ENCODE measurements at regions not wholly inside any gene's neighbourhood (a gene's known extent, or its start where the extent isn't known, plus 50 kb on each side); places are given as distances from the start of the nearest gene placed in this dataset.

DNA sequence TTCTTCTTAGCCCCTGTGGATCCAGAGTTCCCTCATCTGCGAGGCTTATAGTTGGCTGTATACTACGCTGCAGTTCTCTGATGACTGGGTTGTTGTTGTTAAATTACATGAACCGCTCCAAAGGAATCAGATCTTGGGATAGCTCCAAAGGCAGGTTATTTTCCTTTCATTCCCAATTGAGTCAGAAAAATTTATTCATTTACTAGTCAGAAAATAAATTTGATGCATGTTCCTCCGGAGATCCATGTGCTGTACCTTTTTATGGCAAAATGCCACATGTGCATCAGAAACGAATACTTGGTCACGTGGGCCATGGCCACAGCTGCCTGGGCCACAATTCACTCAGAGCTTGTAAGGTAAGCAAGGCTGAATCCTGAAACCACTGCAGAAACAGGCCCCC, 304.0 kb downstream of the NR2F1-AS1 start:
- no peak for DNase-seq (ENCODE audit: low read depth in 2 of 2)

DNA sequence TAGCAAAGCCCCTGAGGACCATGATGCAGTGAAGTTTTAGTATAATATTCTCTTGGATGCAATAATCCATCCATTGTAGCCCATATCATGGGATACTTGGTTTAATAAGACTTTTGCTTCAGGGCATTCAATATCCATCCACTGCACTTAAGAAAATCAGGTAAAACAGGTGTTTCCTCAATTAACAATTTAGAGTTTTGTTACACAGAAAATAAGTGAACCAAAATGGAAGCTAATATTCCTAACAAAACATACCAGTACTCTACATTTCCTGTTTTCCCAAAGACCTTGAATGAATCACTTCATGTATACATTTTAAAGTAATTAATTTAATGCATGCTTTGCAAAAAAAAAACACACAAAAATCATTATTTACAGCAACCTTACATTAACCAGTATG, 305.6 kb downstream of the NR2F1-AS1 start:
- DNase-seq (ENCODE audit: low read depth in 2 of 2) = no peak

DNA sequence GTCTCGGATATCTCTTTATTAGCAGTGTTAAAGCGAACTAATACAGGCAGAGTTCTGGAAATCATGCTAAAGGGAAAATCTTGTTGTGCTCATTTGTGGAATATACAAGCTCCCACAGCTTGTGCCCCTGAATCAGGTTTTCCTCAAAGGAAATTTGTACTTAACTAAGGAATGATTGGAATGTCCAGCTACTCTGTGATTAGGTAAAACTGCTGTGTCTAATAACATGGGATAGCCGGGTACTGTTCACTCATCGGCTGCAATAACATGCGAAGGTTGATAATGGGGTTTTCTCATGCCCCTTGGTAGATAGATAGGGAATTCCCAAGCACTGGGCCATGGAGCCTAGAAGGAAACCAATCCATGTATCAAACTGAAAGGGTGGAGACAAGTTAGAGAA, 306.7 kb downstream of the NR2F1-AS1 start:
- DNase-seq (ENCODE audit: low read depth in 2 of 2) = peak; percentile 90 to 96

DNA sequence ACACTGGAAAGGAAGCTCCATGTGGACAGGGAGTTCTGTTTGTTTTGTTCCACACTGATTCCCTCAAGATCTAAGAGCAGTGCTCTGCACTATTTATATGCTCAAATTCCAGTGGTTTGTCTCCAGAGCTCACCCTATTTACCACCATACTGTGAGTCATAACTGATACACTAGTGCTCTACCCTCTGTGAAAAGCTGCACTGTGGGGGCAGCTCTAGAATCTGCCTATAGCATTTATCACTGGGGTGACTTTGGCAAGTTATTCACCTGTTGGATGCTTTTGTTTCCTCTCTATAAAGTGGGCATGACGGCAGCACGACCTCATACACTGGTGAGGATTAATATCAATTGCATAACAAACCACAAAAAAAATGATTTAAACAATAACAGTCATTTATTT, 307.8 kb downstream of the NR2F1-AS1 start:
- DNase-seq (ENCODE audit: low read depth in 2 of 2) = peak in 1 of 2 donors; percentile 53

DNA sequence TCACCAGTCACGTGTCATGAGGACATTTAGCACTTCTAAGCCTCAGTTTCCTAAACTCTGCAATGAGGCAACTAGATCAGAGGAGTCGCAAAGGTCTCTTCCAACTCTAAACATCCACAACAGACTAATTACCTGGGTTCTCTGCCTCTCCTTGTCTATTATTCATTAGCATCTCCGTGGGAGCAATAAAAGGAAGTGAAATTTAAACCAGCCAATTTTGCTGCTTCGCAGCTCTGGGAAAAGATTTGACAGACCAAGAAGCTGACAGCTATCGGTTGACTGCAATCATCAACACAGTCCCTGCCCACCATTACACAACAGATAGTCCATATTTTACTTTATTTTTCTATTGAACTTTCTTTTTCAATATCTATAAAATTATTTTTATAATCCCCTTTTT, 308.9 kb downstream of the NR2F1-AS1 start:
- DNase-seq (ENCODE audit: low read depth in 2 of 2) = no peak

DNA sequence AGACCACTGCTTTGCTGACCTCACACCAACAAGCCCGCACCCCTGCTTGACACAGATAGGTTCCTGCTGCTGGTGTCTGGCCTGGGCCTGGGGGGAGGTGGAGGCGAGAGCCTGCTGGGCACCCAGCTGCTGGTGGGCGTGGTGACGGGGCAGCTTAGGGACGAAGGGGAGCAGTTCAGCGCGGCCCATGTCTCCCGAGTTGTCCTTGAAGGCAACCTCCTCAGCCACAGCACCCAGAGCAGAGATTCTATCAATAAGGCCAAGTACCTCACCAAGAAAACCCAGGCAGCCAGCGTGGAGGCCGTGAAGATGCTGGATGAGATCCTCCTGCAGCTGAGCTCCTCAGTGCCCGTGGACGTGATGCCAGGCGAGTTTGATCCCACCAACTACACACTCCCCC, 313.3 kb downstream of the NR2F1-AS1 start:
- no peak for DNase-seq (ENCODE audit: low read depth in 2 of 2)

DNA sequence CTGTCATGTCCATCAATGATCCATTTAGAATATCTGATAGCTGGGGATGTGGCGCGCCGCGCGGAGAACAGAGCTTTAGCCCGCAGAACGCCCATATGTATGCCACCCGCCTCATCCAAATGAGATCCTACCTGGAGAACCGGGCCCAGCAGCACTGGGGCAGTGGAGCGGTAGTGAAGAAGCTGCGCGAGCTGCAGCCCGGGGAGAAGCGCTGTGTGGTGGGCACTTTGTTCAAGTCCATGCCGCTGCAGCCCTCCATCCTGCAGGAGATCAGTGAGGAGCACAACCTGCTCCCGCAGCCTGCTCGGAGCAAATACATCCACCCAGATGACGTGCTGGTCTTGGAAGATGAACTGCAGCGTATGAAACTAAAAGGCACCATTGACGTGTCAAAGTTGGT, 313.7 kb downstream of the NR2F1-AS1 start:
- no peak for DNase-seq (ENCODE audit: low read depth in 2 of 2)

DNA sequence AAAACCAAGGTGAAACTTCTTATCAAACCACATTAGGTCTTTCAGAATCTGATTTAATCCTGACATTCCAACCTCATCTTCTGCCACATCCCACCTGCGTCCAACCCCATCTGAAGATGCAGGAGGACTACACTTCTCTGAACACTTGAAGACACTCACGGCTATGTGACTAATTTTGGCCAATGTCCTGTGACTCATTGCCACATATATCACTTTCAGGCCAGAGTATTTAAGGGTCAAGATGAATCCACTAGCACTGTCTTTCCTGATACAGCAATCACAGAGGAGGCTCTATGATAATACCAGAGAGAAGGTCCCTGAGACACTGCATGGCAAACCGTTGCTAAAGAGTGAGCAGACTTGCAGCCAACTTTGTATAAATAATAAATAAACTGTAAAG, 323.4 kb downstream of the NR2F1-AS1 start:
- DNase-seq (ENCODE audit: low read depth in 2 of 2) = peak in 1 of 2 donors; percentile 32

DNA sequence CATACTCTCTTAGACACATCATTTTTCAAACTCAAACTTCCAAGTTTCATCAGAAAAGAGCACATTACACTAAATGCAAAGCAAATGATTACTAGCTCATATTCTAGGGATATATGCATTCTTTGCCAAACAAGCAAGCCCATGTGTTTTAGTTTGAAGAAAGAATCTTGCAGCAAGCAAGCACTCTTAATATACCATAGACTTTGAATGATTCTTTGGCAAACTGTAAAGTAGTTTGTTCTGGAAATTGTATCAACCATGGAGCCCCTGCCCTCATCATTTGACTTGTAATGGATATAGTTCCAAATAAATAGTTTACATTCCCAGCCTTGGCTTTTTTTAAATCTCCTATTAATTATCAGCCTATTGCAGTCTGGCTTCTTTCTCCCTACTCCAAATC, 325.2 kb downstream of the NR2F1-AS1 start:
- no peak for DNase-seq (ENCODE audit: low read depth in 2 of 2)

DNA sequence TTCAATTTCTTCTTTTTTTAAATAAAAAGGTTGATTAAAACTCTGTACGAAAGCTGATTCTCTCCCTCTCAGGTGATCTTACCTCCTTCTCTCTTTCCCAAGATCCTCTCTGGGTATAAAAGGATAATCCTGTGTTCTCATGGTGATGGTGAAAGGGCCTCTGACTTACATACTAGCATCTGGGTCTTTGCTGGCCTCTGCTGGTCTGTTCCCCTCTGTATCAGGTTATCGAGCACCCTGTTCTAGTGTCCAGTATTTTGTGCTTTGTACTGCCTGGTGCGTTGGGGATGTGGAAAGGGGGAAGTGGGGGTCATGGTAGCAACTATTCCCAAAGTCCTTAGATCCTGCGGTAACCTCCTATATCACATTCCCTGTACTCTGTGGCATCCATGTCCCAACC, 328.9 kb downstream of the NR2F1-AS1 start:
- DNase-seq (ENCODE audit: low read depth in 2 of 2) = peak in 1 of 2 donors; percentile 9

DNA sequence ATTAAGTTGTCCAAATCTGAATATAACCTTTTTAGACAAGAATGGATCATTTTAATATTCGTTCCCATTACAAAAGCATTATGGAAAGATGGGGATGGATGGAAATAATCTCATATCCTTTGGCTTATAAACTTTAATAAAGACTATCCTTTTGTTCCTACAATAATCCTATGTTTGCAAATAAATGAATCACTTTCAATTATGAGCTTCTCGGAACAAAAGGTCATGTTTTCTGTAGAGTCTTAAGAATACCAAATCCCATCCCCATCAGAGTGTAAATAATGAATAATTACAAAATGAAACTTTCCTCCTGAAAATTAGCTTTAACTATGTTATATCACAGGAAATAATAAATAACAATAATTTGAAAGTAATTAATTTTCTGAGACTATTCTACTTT, 329.7 kb downstream of the NR2F1-AS1 start:
- DNase-seq (ENCODE audit: low read depth in 2 of 2) = no peak

DNA sequence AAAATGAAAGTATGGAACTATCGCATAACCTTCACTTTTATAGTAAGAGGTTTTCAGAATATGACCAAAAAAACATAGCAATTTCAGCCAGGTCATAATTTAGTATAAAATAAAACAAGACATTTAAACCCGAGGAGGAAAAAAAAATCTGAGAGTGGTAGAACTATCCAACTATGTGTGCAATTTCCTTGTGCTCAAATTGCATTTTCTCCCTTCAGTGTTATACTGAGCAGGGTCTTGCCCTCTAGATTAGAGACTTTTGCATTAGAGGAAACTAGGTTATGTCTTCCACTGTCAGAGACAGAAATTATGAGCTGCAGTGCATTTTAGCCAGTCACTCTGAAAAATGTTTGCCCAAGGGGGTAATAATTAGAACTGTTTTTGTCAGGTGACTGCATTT, 330.6 kb downstream of the NR2F1-AS1 start:
- peak in 1 of 2 donors; percentile 17 for DNase-seq (ENCODE audit: low read depth in 2 of 2)

DNA sequence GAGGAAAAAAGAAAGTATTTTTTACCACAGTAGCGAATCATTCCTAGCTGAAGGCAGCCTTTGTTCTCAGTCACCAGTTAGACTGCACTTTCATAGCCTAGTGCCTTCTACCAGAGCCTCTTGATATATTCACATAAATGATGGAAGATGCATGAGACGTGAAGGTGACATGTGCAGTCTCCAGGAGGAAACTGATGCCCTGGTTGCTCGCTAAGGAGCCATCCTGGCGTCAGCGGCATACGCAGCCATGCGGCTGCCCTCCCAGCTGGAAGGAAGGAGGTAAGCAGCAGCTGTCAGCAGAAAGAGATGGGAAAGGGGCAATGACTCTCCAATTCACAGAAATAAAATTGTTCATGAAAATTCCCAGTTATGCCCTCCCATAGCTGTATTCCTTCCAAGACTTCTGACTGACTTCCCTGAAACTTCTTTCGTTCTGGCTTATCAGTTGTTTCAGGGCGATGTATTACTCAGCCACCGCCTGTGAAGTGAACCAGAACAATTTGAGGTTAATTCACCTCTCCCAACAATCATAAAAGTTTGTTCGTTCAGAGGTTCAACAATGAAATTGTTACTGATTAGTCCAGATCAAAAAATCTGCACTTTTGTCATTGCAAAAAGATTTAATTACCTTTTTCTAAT, 331.2 kb downstream of the NR2F1-AS1 start:
- peak; percentile 33 to 63 for DNase-seq (ENCODE audit: low read depth in 2 of 2)

DNA sequence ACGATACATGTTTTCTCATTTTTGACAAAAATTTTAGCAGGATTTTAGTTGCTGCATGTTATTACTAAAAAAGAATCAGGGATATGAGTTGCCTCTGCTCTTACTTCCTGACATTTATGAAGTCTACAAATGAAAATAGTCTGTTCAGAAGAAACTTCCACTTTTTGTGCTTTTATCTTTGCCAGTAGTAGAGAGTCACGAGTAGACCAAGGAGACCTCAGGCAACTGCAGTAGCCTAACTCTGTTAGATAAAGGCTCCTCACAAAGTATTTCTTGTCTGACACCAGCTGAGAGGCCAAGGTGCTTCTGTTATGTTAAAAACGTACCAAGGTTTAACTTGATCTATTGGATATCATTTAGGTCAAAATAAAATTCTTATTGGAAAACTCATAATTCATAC, 333.9 kb downstream of the NR2F1-AS1 start:
- DNase-seq (ENCODE audit: low read depth in 2 of 2) = no peak

DNA sequence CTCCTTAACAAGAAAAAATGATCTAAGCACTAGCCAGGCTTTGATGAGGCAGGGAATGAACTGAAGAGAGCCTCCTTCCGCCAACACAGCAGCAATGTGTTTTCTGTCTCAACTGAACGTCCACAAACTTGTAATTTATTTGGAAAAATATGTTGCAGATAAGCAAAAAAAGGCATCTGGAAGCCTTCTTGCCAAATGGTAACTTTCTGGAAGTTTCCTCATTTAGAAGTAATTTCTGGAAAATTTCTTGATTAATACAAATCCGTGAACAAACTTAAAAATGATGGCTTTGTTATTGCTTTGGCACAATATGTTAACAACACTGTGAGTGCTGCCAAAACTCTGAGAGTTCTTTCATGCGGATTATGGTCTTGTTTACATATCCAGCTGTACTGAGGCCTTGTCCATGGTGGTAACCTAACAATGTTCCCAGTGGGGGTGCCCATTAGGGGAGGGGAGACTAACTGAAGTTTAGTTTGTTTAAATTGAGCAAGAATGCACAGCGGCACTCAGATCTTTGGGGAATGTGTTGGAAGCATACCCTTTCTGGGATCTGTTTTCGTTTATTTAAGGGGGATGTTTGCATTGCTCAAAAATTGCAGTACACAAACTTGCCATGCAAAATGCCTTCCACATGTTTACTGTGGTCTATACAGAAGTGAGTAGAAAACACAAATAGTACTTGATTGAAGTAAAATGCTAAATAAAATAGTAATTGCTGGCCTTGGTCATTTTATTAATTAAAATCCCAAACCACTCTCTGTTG, 334.7 kb downstream of the NR2F1-AS1 start:
- peak in 1 of 2 donors; percentile 68 for DNase-seq (ENCODE audit: low read depth in 2 of 2)

DNA sequence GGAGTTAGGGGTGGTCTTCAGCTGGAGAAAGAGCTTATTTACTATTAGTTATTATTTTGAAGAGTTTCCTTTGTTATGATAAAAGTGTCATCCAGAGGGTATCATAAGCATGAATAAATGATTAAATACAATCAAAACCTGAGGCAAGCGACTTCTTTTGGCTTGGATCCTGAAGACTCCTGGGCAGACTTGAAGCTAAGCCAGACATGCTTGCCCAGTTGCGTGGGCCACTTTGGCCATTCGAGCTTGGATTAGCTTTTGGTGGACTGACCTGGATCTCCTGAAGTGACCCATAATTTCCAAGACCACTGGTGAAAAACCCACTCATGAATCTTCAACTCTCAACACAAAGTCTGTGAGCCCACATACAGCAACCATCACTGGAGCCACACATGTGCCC, 335.8 kb downstream of the NR2F1-AS1 start:
- DNase-seq (ENCODE audit: low read depth in 2 of 2) = no peak

DNA sequence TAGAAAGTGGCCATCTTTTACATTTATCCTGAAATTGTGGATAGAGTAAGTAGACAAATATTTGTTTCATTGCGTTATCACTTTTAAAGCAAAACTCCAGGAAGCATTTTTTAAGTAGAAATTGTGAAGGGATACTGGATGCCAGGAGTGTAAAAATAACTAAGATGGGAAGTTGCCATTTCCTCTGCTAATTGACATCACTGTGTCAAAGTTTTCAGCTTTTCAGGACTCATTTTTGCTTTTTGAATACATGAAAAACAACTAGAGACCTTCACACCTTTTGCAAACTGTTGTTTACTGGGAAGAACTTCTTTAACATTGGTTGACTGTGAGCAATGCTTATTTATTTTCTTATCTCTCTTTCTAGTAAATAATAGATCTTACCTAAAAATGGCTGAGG, 337.5 kb downstream of the NR2F1-AS1 start:
- peak; percentile 7 to 59 for DNase-seq (ENCODE audit: low read depth in 2 of 2)

DNA sequence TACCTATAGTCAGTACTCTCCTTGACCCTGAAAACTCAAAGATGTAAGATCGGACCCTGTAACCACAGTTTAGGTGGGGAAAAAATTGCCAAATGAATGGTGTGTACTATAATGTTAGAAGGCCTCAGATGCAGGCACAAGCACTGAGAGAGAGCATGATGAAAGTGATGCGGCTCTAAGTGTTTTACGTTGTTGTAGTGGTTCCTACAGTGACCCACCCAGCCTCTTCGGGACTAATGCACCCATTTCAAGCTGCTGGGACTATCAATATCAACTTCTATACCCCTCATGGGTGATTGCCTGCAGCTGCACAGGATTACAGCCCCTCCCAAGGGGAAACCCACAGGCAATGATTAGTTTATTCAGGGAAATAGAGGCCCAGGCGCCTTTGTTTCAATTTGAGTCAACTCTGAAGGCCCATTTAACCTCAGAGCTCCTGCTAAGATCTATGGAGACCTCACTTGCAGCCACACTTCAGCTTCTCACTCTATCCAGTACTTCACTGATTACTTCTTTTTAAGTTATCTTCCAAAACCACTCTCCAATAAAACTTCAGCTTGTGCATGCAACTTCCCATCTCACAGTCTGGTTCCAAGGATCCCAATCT, 340.7 kb downstream of the NR2F1-AS1 start:
- no peak for DNase-seq (ENCODE audit: low read depth in 2 of 2)

DNA sequence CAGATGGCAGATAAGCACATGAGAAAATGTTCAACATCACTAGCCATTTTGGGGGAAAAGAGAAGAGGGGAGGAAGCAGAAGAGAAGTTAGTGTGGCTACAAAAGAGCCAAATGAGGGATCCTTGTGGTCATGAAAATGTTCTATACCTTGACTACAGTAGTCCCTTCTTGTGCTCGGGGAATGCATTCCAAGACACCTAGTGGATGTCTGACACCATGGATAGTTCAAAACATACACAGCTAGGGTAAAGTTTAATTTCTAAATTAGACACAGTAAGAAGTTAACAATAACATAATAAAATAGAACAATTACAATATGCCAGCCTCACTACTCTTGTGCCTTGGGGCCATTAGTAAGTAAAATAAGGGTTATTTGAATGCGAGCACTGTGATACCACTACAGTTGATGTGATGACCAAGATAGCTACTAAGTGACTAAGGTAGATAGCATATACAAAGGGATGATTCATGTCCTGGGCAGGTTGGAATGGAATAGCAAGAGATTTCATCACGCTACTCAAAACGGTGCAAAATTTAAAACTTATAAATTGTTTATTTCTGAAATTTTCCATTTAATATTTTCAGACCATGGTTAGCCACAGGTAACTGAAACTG, 344.1 kb downstream of the NR2F1-AS1 start:
- DNase-seq (ENCODE audit: low read depth in 2 of 2) = peak; percentile 6 to 69

DNA sequence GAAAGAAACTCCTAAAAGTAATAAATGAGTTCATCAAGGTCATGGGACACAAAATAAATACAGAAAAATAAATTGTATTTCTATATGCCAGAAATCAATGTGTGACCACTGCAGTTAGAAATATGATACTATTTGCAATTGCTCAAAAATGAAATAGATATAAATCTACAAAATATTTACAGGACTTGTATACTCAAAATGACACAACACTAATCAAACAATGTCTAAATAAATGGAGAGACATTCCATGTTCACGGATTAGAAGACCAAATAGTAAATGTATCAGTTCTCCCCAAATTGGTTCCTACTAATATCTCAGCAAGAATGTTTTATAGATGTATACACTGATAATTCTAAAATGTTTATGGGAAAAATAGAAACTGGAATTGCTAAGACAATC, 345.3 kb downstream of the NR2F1-AS1 start:
- DNase-seq (ENCODE audit: low read depth in 2 of 2) = no peak

DNA sequence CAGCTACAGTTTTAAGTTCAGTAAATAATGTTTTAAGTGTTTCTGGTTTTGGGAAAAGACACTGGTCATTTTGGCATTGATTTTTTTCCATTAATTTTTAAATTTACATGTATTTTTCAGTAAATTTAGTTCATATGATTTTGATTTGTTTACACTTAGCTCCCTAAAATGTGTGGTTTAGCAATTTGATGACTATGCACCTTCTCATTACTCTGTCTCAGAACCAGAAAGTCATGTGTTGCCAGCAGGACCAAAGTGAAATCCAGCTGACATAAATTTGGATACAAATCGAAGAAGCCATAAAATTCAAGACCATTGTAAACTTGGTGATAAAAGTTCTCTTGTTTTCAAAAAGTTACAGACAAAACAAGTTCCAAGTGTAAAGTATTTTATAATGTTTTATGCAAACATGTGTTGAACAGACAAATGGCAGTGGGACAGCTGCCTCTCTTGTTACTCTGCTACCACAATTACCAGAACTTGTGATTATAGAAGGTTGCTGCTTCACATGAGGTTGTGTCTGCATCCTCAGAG, 354.8 kb downstream of the NR2F1-AS1 start:
- DNase-seq (ENCODE audit: low read depth in 2 of 2) = no peak

DNA sequence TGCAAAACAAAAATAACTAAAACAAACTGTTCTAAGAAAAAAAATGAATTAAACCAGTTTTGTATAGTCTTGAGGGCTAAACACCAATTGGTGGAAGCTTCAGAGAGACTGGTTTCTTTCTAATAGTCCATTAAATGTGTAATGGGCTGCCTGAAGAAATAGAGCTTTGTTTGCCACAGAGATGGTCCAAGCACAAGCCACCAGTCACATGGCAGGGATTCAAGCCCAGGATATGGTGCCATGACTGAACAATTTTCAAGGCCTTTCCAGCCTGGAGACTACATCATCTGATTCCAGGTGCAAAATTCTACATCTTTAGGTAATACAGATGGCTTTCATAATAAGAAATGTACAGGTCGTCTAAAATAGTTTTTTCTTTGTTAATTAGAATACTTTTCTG, 355.3 kb downstream of the NR2F1-AS1 start:
- no peak for DNase-seq (ENCODE audit: low read depth in 2 of 2)

Data from lung microvascular endothelial cell (primary cell).